DND-41 (cell line): ENCODE measurements at regions not wholly inside any gene's neighbourhood (a gene's known extent, or its start where the extent isn't known, plus 50 kb on each side); places are given as distances from the start of the nearest gene placed in this dataset.

Experiments
- CTCF ChIP-seq: IDR thresholded peaks from 2 replicates; pipeline ENCODE4 v1.5.1; 2012; ENCODE audit warnings: borderline replicate concordance, low read length, moderate library complexity, mild to moderate bottlenecking; ENCODE audit not compliant: poor library complexity, severe bottlenecking; ENCODE audit errors: extremely low read depth
- EZH2 ChIP-seq: IDR thresholded peaks from 3 replicates; pipeline ENCODE4 v1.6.1; 2012; ENCODE audit warnings: borderline replicate concordance, low read depth, mild to moderate bottlenecking, moderate library complexity, low read length, inconsistent platforms; ENCODE audit not compliant: severe bottlenecking

- TF ChIP-seq CTCF (no peak), EZH2 (no peak)
These were observed 286.2 kb upstream of the LRP1B start for GRCh38 chr2:142416996-142417395.
